ENCODE measurements at regions not wholly inside any gene's neighbourhood (a gene's known extent, or its start where the extent isn't known, plus 50 kb on each side); places are given as distances from the start of the nearest gene placed in this dataset.

GRCh38 chr4:117692538-117692937, 341.7 kb upstream of the NDST3 start:
- TF ChIP-seq IRF3 (IDR thresholded peaks at IDR 0.05; ENCODE audit: low read depth, low read length) (no peak), YY1 (IDR thresholded peaks at IDR 0.05; ENCODE audit: low read depth) (no peak), RFX5 (IDR thresholded peaks at IDR 0.05; ENCODE audit: low read length) (no peak), POLR2AphosphoS5 (IDR thresholded peaks at IDR 0.05; ENCODE audit: low read depth, low read length) (no peak), MXI1 (IDR thresholded peaks at IDR 0.05; ENCODE audit: low read depth, low read length) (no peak), EZH2phosphoT487 (IDR thresholded peaks at IDR 0.05; ENCODE audit: borderline replicate concordance, low read depth) (no peak), MAX (IDR thresholded peaks at IDR 0.05; ENCODE audit: low read depth) (no peak), CTCF (IDR thresholded peaks at IDR 0.05) (no peak), ZBTB33 (IDR thresholded peaks at IDR 0.05; ENCODE audit: borderline replicate concordance, low read depth) (no peak), GATA2 (CRISPR knock-in tag; IDR thresholded peaks at IDR 0.05) (no peak), FOXJ3 (CRISPR knock-in tag; IDR thresholded peaks at IDR 0.05) (no peak), USF1 (IDR thresholded peaks at IDR 0.05; ENCODE audit: borderline replicate concordance, low read depth) (no peak), MEF2A (IDR thresholded peaks at IDR 0.05; ENCODE audit: borderline replicate concordance, low read depth) (no peak), TCF12 (IDR thresholded peaks at IDR 0.05) (no peak), SIN3A (IDR thresholded peaks at IDR 0.05; ENCODE audit: borderline replicate concordance, low read depth, low read length) (no peak)
- Histone ChIP-seq H3K79me2 (ENCODE audit: insufficient read depth) (no peaks in the 10 kb centered on the region), H3K27ac (ENCODE audit: low read depth in 2 of 2, low read length in 1 of 2) (no peak overlapping the region), H3K9me2 (no peaks in the 10 kb centered on the region), H3K9ac (no peak overlapping the region), H3K4me2 (no peak overlapping the region), H3F3A (replicated peaks; ENCODE audit: insufficient read depth) (no peaks in the 10 kb centered on the region), H2AFZ (ENCODE audit: low read depth) (no peak overlapping the region), H4K20me1 (ENCODE audit: insufficient read depth) (no peaks in the 10 kb centered on the region), H3K9me3 (no peaks in the 10 kb centered on the region), H3K4me3 (ENCODE audit: low read depth in 2 of 2, low read length in 1 of 2) (no peak overlapping the region), H3K4me1 (ENCODE audit: control insufficient read depth in 1 of 2, insufficient read depth in 2 of 2, low read depth in 1 of 2, low read length in 1 of 2) (no peaks in the 10 kb centered on the region), H3K36me3 (replicated peaks in 1 of 2; ENCODE audit: control insufficient read depth in 1 of 2, insufficient read depth in 2 of 2, low read length in 1 of 2) (no peaks in the 10 kb centered on the region), H3K27me3 (ENCODE audit: insufficient read depth) (no peaks in the 10 kb centered on the region)
- ChIA-PET POLR2A (no interaction called here), CTCF (interaction anchor here (2.9 kb wide), 1 partner anchor 8 kb away, joined by 12 read pairs; no protein-coding TSS in a partner anchor)
- 20% methylated on average over 1 of the region's 1 CpG for WGBS (ENCODE audit: low lambda C conversion rate)
- no peak for DNase-seq

Data from SK-N-SH (cell line).